MCF 10A (cell line): ENCODE measurements at regions not wholly inside any gene's neighbourhood (a gene's known extent, or its start where the extent isn't known, plus 50 kb on each side); places are given as distances from the start of the nearest gene placed in this dataset.

Source experiments
- BruUV-seq: library from RNA; stranded (reverse); fragments of 400-500 nt; replicated peaks from 2 replicates; lab custom pipeline; 2021; lab: Mats Ljungman, UMichigan
- CTCF ChIA-PET: fragments of 300-600 bp; sonication (Branson Sonifier 250); formaldehyde crosslinking; extraction: SDS; loops from one replicate; lab custom pipeline; 2021; ENCODE audit warnings: antibody characterized with exemption, inconsistent platforms; lab: Yijun Ruan, JAX
- POLR2A ChIA-PET: fragments of 300-600, 350-650 bp; sonication (Branson Sonifier 250); formaldehyde crosslinking; extraction: SDS; loops from one replicate; lab custom pipeline; 2020; ENCODE audit warnings: antibody characterized with exemption, inconsistent platforms; lab: Yijun Ruan, JAX
- DNase-seq: peaks from one replicate; pipeline ENCODE4 v3.0.0-alpha.2; 2018; ENCODE audit not compliant: unreplicated experiment
- H3K27ac Mint-ChIP-seq: one replicate; pipeline ENCODE4 v1.8.0; 2022; ENCODE audit warnings: mild to moderate bottlenecking, low read depth, mixed read lengths; ENCODE audit not compliant: unreplicated experiment
- H3K27me3 Mint-ChIP-seq: one replicate; pipeline ENCODE4 v1.8.0; 2022; ENCODE audit warnings: mixed read lengths; ENCODE audit not compliant: insufficient read depth, unreplicated experiment
- H3K36me3 Mint-ChIP-seq: one replicate; pipeline ENCODE4 v1.8.0; 2022; ENCODE audit warnings: mild to moderate bottlenecking, moderate library complexity, mixed read lengths; ENCODE audit not compliant: insufficient read depth, unreplicated experiment
- H3K4me1 Mint-ChIP-seq: one replicate; pipeline ENCODE4 v1.8.0; 2022; ENCODE audit warnings: mixed read lengths; ENCODE audit not compliant: insufficient read depth, unreplicated experiment
- H3K4me3 Mint-ChIP-seq: one replicate; pipeline ENCODE4 v1.8.0; 2022; ENCODE audit warnings: mild to moderate bottlenecking, moderate library complexity, mixed read lengths; ENCODE audit not compliant: unreplicated experiment
- H3K9me3 Mint-ChIP-seq: one replicate; pipeline ENCODE4 v1.8.0; 2022; ENCODE audit warnings: mixed read lengths; ENCODE audit not compliant: unreplicated experiment
- CTCF ChIP-seq: fragments of 200-600 bp; IDR thresholded peaks from one replicate; pipeline ENCODE4 v1.8.0; 2022; ENCODE audit warnings: antibody characterized with exemption, mild to moderate bottlenecking; ENCODE audit not compliant: unreplicated experiment
- intact Hi-C: fragments of 100-400 bp; cut with micrococcal nuclease; formaldehyde crosslinking; loops from 2 replicates; pipeline ENCODE4 v1.14.1; 2022

DNA sequence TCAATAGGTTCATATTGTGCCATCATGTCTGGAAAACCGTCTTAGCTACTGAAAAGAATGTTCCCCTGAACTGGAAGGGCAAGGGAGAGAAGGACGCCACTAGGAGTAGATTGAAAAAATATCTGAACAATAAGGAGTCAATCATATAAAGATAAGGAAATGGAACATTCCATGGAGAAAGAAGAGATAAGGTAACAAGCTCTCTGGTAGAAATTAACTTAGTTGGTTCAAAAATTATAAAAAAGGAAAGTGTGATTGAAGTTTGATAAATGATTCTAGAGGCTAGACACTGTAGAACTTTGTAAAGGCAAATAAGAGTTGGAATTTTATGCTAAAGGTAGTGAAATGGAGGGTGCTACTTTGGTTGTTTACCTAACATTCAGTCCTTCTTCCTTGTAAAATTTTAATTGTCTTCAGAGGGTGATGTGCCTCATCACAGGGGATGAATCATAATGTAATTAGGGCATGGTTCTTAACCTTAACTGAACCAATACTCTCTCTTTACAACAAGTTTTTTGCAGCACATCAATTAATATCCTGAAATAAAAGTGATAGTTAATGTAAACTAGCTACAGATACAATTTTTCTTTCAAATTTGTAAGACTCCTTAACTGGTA lies 135.5 kb downstream of the GPX5 start:
- peaks cover 14% of the 10 kb centered on the region for H3K36me3 Mint-ChIP-seq
- no peak for DNase-seq
- H3K27me3 Mint-ChIP-seq = no peaks in the 10 kb centered on the region
- intact Hi-C loops = no loop called here
- no peak for TF ChIP-seq CTCF
- H3K27ac Mint-ChIP-seq = no peak overlapping the region
- CTCF ChIA-PET = no interaction called here
- no TSS peak for BruUV-seq
- POLR2A ChIA-PET = interaction anchor here (0.7 kb wide), 1 partner anchor 105 kb away, joined by 3 read pairs; no protein-coding TSS in a partner anchor
- no peaks in the 10 kb centered on the region for H3K9me3 Mint-ChIP-seq
- peaks cover 6% of the 10 kb centered on the region for H3K4me1 Mint-ChIP-seq
- no peak overlapping the region for H3K4me3 Mint-ChIP-seq

DNA sequence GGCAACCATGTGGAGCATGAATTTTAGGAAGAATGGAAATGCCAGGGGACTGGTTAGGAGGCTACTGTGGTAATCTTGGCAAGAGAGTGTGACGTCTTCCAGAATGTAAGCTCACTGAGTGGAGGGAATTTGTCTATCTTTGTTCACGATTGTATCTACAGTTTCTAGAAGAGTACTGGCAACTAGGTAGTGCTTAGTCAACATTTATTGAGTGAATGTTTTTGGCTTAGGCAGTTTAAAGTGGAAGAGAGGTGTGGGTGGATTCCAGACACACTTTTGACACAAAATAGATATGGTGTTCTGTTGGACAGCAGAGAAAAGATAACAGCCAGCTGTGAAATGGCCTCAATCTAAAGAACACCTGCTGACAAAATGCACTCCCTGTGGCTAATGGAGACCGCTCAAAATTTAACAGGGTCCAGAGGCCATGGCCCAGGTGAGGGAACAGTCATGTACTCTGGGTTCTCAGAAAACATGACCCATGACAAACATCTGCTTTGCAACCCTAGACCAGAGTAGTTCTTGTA lies 139.3 kb downstream of the GPX5 start:
- Mint-ChIP-seq H3K9me3 (no peaks in the 10 kb centered on the region), H3K27me3 (no peaks in the 10 kb centered on the region), H3K4me1 (no peaks in the 10 kb centered on the region), H3K27ac (no peak overlapping the region), H3K4me3 (no peak overlapping the region), H3K36me3 (no peaks in the 10 kb centered on the region)
- TF ChIP-seq CTCF = no peak
- ChIA-PET POLR2A (interaction anchor here (0.7 kb wide), 1 partner anchor 67 kb away, joined by 3 read pairs; no protein-coding TSS in a partner anchor), CTCF (interaction anchor here (0.8 kb wide), 1 partner anchor 49 kb away, joined by 3 read pairs; no protein-coding TSS in a partner anchor)
- DNase-seq = no peak
- BruUV-seq = no TSS peak
- intact Hi-C loops = no loop called here

- H3K9me3 Mint-ChIP-seq = no peaks in the 10 kb centered on the region
- intact Hi-C loops = loop anchor here (1.0 kb wide), 1 partner anchor 84 kb away; no protein-coding TSS in a partner anchor
- ChIA-PET CTCF (interaction anchor here (0.6 to 1.5 kb wide), 5 partner anchors 8 to 179 kb away, joined by 3 to 4 read pairs (median 3); no protein-coding TSS in a partner anchor), POLR2A (interaction anchor here (0.7 to 1.5 kb wide), 7 partner anchors 28 to 312 kb away, joined by 3 to 10 read pairs (median 3); a partner anchor contains a TSS)
- peaks cover 12% of the 10 kb centered on the region for H3K36me3 Mint-ChIP-seq
- no peak for TF ChIP-seq CTCF
- no TSS peak for BruUV-seq
- DNase-seq = no peak
- H3K27ac Mint-ChIP-seq = no peak overlapping the region
- H3K4me1 Mint-ChIP-seq = peaks cover 13% of the 10 kb centered on the region
- H3K4me3 Mint-ChIP-seq = peak overlapping the region; percentile 77
- H3K27me3 Mint-ChIP-seq = no peaks in the 10 kb centered on the region
These were observed 147.7 kb downstream of the GPX5 start for GRCh38 chr6:28673417-28673786.

DNA sequence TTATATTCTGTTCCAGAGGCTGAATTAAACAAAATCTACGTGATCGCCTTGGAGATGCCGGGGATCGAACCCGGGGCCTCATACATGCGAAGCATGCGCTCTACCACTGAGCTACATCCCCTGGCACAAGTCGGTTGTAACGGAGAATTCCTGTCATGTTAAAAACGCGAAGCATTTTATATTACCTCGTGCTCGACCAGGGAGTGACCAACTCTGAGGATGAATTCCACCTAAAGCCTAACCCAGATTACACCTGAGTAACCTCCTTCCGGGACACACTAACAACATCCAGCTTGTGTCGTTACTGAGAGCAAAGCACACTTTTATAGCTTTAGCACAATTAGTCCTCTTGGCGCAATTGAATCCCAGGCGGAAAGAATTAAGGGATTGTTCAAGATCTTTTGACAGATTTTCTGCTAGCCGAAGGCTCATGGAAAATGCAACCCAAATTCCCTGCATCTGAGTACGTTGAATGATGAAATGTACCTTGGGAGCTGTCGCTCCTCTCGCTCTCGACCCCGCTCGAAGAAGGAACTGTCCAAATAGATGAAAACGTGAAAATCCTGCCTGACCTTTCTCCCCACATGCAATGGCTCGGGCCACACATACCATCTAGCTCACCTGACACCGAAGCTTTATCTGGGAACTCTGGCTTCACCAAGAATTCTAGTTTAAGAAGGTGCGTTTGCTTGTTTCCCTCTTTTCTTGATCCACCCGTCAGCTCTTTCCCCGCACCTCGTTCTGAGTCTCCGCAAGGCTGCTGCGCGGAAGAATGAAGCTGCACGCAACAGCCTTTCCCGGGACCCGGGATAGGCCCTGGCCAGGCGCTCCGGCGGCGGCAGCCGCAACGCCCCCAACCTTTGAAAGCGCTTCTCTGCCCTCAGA lies 148.3 kb downstream of the GPX5 start:
- no peaks in the 10 kb centered on the region for H3K27me3 Mint-ChIP-seq

More for the DNA sequence above, 148.3 kb downstream of the GPX5 start:
- Mint-ChIP-seq H3K27ac (no peak overlapping the region), H3K36me3 (peaks cover 12% of the 10 kb centered on the region), H3K4me1 (peaks cover 13% of the 10 kb centered on the region), H3K9me3 (no peaks in the 10 kb centered on the region), H3K4me3 (peak overlapping the region; percentile 77)
- intact Hi-C loops = loop anchor here (1.0 kb wide), 1 partner anchor 85 kb away; no protein-coding TSS in a partner anchor
- POLR2A ChIA-PET = interaction anchor here (0.7 to 1.5 kb wide), 11 partner anchors 25 to 311 kb away, joined by 3 to 10 read pairs (median 3); a partner anchor contains a TSS
- BruUV-seq = no TSS peak
- no peak for TF ChIP-seq CTCF
- DNase-seq = peak; percentile 75
- CTCF ChIA-PET = interaction anchor here (0.6 to 1.5 kb wide), 4 partner anchors 8 to 93 kb away, joined by 3 to 4 read pairs (median 3); no protein-coding TSS in a partner anchor
